ENCODE measurements at regions not wholly inside any gene's neighbourhood (a gene's known extent, or its start where the extent isn't known, plus 50 kb on each side); places are given as distances from the start of the nearest gene placed in this dataset.

GRCh38 chr5:145345511-145346287 lies 489.4 kb downstream of the PRELID2 start:
- TF ChIP-seq CTCF (IDR thresholded peaks at IDR 0.05) (no peak), POLR2A (IDR thresholded peaks at IDR 0.05) (no peak)

All from heart left ventricle (tissue), 13 donors.